Upper lobe of right lung (tissue), 1 donor: ENCODE measurements at regions not wholly inside any gene's neighbourhood (a gene's known extent, or its start where the extent isn't known, plus 50 kb on each side); places are given as distances from the start of the nearest gene placed in this dataset.
"Not testable (repeated sequence)": the region's sequence is repeated elsewhere in the genome, so short reads cannot be mapped to it uniquely, and the experiment has no call there.

ENCODE experiments used
- ATAC-seq: fragments of 200-7000 bp; cut with Tn5 transposase; one replicate; pipeline ENCODE4 v1.9.1; 2020; ENCODE audit warnings: mild to moderate bottlenecking, moderate library complexity
- DNase-seq: peaks from one replicate; pipeline ENCODE4 v3.0.0-alpha.2; 2020
- H3K27ac ChIP-seq: fragments of 200-600 bp; one replicate; pipeline ENCODE4 v1.8.0; 2022
- H3K27me3 ChIP-seq: fragments of 200-600 bp; one replicate; pipeline ENCODE4 v1.8.0; 2022; ENCODE audit warnings: mild to moderate bottlenecking
- H3K36me3 ChIP-seq: fragments of 200-600 bp; one replicate; pipeline ENCODE4 v1.8.0; 2022
- H3K4me1 ChIP-seq: fragments of 200-600 bp; one replicate; pipeline ENCODE4 v1.8.0; 2022
- H3K4me3 ChIP-seq: fragments of 200-600 bp; one replicate; pipeline ENCODE4 v1.8.0; 2022; ENCODE audit warnings: mild to moderate bottlenecking
- H3K9me3 ChIP-seq: fragments of 200-600 bp; one replicate; pipeline ENCODE4 v1.8.0; 2022
- CTCF ChIP-seq: fragments of 200-600 bp; IDR thresholded peaks from one replicate; pipeline ENCODE4 v1.8.0; 2022; ENCODE audit warnings: antibody characterized with exemption
- intact Hi-C: fragments of 100-400 bp; cut with DNase I; formaldehyde crosslinking; loops from one replicate; pipeline ENCODE4 v1.11.0; 2022
- donor health status: DM: no; HTN: yes; CAD: no; lungs with severe emphysema.

GRCh38 chr7:156568258-156568657, 72.3 kb upstream of the RNF32 start:
- ATAC-seq (no peak), DNase-seq (no peak)
- H3K27me3 ChIP-seq = no peaks in the 10 kb centered on the region
- intact Hi-C loops = no loop called here
- H3K4me1 ChIP-seq = no peaks in the 10 kb centered on the region
- H3K4me3 ChIP-seq = no peak overlapping the region
- H3K27ac ChIP-seq = no peak overlapping the region
- no peaks in the 10 kb centered on the region for H3K36me3 ChIP-seq
- H3K9me3 ChIP-seq = no peaks in the 10 kb centered on the region
- TF ChIP-seq CTCF = no peak

- no peaks in the 10 kb centered on the region for H3K4me1 ChIP-seq
- no peaks in the 10 kb centered on the region for H3K36me3 ChIP-seq
- H3K27me3 ChIP-seq = no peaks in the 10 kb centered on the region
- no peak overlapping the region for H3K4me3 ChIP-seq
- ATAC-seq = no peak
- intact Hi-C loops = no loop called here
- DNase-seq = no peak
- H3K27ac ChIP-seq = no peak overlapping the region
- H3K9me3 ChIP-seq = no peaks in the 10 kb centered on the region
- no peak for TF ChIP-seq CTCF
Measured at GRCh38 chr7:156566812-156567549, 73.6 kb upstream of the RNF32 start.

- intact Hi-C loops, ATAC-seq: not testable (repeated sequence)
Measured at GRCh38 chr7:156565002-156565401, 75.6 kb upstream of the RNF32 start.

GRCh38 chr7:156560696-156561095, 79.9 kb upstream of the RNF32 start:
- Histone ChIP-seq H3K27me3 (no peaks in the 10 kb centered on the region), H3K27ac (no peak overlapping the region), H3K4me3 (no peak overlapping the region), H3K36me3 (no peaks in the 10 kb centered on the region), H3K4me1 (no peaks in the 10 kb centered on the region), H3K9me3 (no peaks in the 10 kb centered on the region)
- no peak for ATAC-seq
- TF ChIP-seq CTCF = no peak
- intact Hi-C loops = no loop called here
- no peak for DNase-seq

More at GRCh38 chr7:156565002-156565401, 75.6 kb upstream of the RNF32 start:
- not testable (repeated sequence) for H3K36me3 ChIP-seq, H3K27me3 ChIP-seq, H3K4me1 ChIP-seq, H3K27ac ChIP-seq, H3K4me3 ChIP-seq, DNase-seq, H3K9me3 ChIP-seq

GRCh38 chr7:156560075-156560474, 80.5 kb upstream of the RNF32 start:
- Histone ChIP-seq H3K4me3 (no peak overlapping the region), H3K36me3 (no peaks in the 10 kb centered on the region), H3K9me3 (no peaks in the 10 kb centered on the region), H3K27me3 (no peaks in the 10 kb centered on the region), H3K4me1 (no peaks in the 10 kb centered on the region), H3K27ac (no peak overlapping the region)
- DNase-seq = no peak
- peak; percentile 41 for ATAC-seq
- intact Hi-C loops = no loop called here
- TF ChIP-seq CTCF = no peak

GRCh38 chr7:156559001-156559400, 81.6 kb upstream of the RNF32 start:
- intact Hi-C loops = no loop called here
- H3K36me3 ChIP-seq = no peaks in the 10 kb centered on the region
- H3K4me1 ChIP-seq = no peaks in the 10 kb centered on the region
- H3K9me3 ChIP-seq = no peaks in the 10 kb centered on the region
- no peak for TF ChIP-seq CTCF
- DNase-seq (no peak), ATAC-seq (no peak)
- no peak overlapping the region for H3K4me3 ChIP-seq
- H3K27me3 ChIP-seq = no peaks in the 10 kb centered on the region
- H3K27ac ChIP-seq = no peak overlapping the region
